GM18499 (cell line): ENCODE measurements at regions not wholly inside any gene's neighbourhood (a gene's known extent, or its start where the extent isn't known, plus 50 kb on each side); places are given as distances from the start of the nearest gene placed in this dataset.

Source experiments
- ATAC-seq: cut with Tn5 transposase; IDR thresholded peaks from one replicate; pipeline ENCODE4 v1.9.1; 2021; ENCODE audit warnings: moderate number of reproducible peaks; ENCODE audit not compliant: insufficient read depth, unreplicated experiment

- ATAC-seq = no peak
Measured at GRCh38 chr10:131517781-131518180, 206.3 kb upstream of the TCERG1L start.

GRCh38 chr10:131519723-131520605 lies 208.4 kb upstream of the TCERG1L start:
- no peak for ATAC-seq

GRCh38 chr10:131531265-131532190 lies 220.0 kb upstream of the TCERG1L start:
- no peak for ATAC-seq

- no peak for ATAC-seq
Measured at GRCh38 chr10:131532291-131532690, 220.8 kb upstream of the TCERG1L start.

- no peak for ATAC-seq
Measured at GRCh38 chr10:131532745-131533341, 221.3 kb upstream of the TCERG1L start.

- no peak for ATAC-seq
Measured at GRCh38 chr10:131533846-131534526, 222.5 kb upstream of the TCERG1L start.

GRCh38 chr10:131534836-131535235 lies 223.3 kb upstream of the TCERG1L start:
- no peak for ATAC-seq

- no peak for ATAC-seq
Measured at GRCh38 chr10:131536676-131537075, 225.2 kb upstream of the TCERG1L start.

GRCh38 chr10:131537281-131537680 lies 225.8 kb upstream of the TCERG1L start:
- no peak for ATAC-seq

GRCh38 chr10:131544495-131544894 lies 233.0 kb upstream of the TCERG1L start:
- no peak for ATAC-seq

GRCh38 chr10:131546086-131546810 lies 234.7 kb upstream of the TCERG1L start:
- no peak for ATAC-seq

- no peak for ATAC-seq
Measured at GRCh38 chr10:131547129-131547799, 235.7 kb upstream of the TCERG1L start.

- no peak for ATAC-seq
Measured at GRCh38 chr10:131548176-131548575, 236.7 kb upstream of the TCERG1L start.

GRCh38 chr10:131549116-131549515 lies 237.6 kb upstream of the TCERG1L start:
- no peak for ATAC-seq

GRCh38 chr10:131553121-131553520 lies 241.6 kb upstream of the TCERG1L start:
- no peak for ATAC-seq

GRCh38 chr10:131553581-131553980 lies 242.1 kb upstream of the TCERG1L start:
- ATAC-seq = no peak

GRCh38 chr10:131554821-131555220 lies 243.3 kb upstream of the TCERG1L start:
- ATAC-seq = no peak

GRCh38 chr10:131555406-131555805 lies 243.9 kb upstream of the TCERG1L start:
- ATAC-seq = no peak
